NCI-H2107 treated with DMSO at 0.1 percent for 48 hours (cell line): ENCODE measurements at regions not wholly inside any gene's neighbourhood (a gene's known extent, or its start where the extent isn't known, plus 50 kb on each side); places are given as distances from the start of the nearest gene placed in this dataset.
"Not testable (repeated sequence)": the region's sequence is repeated elsewhere in the genome, so short reads cannot be mapped to it uniquely, and the experiment has no call there.

Experiments
- DNase-seq: peaks from one replicate; lab custom pipeline; 2025; ENCODE audit not compliant: unreplicated experiment; lab: John Stamatoyannopoulos, UW

DNA sequence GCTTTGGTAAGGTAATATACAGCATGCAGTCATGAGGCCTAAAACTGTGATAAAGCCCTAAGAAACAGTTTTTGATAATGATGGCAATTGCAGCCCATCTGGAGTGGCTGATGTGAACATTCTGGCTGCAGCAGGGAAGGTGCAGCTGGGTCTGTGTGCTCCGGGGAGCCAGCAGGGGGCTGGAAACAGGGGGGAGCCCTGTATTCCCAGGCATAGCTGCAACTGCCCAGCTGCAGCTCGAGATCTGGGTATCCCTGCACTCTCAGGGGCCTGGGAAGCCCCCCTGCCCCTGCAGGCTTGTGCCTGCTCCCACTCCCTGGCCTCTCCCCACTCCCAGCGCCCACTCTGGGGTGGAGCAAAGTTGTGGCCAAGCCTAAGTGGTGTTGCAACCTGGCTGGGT lies 95.6 kb downstream of the RRAGB start:
- no peak for DNase-seq

- no peak for DNase-seq
Observed at GRCh38 chrX:55815546-55815945, 98.0 kb downstream of the RRAGB start.

DNA sequence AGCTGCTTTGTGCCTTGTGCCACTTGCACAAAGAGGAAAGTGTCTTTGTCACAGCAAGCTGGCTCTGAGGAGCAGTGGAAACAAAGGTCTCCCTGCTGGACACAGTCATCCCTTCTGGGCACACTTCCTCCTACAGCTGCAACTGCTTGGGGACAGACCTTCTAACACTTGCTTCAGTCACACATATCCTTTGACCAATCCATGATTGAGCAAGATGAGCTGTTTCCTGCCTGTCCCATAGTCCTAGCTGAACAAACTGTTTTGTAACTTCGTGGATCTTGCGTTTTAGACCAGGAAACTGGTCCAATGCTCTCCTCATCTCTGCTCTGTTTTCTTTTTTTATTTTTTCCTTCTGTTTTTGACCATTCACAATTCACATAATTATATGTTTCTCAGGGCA lies 98.5 kb downstream of the RRAGB start:
- no peak for DNase-seq

DNA sequence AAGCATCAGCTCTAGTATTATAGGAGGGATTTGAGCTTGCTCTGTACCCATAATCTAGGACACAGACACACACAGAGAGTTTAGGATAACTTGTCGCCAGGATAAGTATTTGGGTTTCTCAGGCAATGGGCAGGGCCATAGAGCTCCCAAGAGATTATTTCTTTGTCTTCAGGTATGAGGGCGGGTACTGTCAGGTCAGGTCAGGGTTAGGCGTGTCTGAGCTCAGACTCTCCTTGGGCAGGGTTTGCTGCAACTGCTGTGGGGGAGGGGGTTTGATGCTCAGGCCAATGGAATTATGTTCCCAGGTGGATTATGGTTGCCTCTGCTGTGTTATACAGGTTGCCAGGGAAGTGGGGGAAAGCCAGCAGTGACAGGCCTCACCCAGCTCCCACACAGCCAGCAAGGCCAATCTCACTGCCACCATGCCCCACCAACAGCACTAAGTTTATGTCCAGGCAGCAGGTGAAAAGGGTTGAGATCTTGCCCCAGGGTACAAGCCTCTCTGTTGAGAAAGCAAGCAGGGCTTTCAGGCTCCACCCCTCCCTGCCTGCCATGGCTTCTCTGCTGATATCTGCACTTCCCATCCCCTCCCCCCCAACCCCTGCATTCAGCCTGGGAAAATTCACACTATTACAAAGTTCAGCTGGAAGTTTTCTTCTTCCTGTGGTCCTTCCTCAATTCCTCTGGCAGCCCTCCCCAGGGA lies 101.3 kb downstream of the RRAGB start:
- DNase-seq, result no peak

GRCh38 chrX:55839485-55839884 lies 121.9 kb downstream of the RRAGB start:
- no peak for DNase-seq

DNA sequence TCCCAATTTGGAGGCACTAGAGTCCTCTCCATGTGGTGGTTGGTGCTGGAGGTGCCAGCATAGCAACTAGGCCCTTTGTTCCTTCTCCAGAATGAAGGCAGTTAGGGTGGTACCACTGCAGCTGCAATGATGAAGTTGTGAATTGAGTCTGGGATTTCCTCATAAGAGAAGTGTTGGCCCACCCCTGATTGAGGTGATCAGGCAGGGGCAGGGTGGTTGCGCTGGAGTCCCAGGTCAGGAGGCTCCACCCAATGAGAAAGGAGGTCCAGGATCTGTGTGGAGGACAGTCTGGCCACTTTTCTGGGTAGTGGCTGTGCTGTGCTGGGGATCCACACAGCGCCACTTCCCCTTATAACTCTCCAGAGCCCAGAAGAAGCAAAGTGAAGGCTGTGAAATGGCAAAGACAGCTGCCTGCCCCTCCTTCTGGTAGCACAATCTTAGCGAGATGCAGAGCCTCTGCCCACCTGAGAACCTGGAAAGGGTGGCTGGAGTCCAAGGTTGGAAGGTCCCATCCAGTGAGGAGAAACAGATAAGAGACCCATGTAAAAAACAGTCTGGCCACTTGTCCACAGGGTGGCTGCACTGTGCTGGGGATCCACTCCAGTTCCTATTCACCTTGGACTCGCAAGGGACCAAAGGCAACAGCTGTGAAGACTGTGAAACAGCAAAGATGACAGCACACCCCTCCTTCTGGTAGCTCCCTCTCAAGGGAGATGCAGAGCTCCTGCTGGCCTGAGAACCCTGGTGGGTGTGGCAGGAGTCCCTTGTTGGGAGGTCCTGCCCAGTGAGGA lies 124.6 kb downstream of the RRAGB start:
- DNase-seq, result no peak

DNA sequence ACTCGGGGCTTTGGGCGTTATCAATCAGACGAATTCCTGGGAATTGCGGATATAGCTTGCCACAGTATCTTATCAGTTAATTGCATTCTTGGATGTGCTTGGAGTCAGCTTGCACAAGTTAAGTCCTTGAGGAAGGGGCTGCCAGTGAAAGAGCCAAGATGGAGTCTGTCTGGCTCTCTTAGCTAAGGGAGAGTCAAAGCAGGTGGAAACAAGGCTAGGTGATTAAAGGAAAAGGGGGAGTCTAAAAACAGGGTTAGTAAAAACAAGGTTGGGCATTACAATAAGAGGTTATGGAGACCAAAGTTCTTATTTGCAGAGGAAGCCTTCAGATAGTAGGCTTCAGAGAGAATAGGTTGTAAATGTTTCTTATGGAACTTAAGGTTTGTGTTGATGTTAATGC lies 149.2 kb downstream of the RRAGB start:
- DNase-seq, result not testable (repeated sequence)

GRCh38 chrX:55867181-55867651 lies 149.7 kb downstream of the RRAGB start:
- DNase-seq, result no peak

DNA sequence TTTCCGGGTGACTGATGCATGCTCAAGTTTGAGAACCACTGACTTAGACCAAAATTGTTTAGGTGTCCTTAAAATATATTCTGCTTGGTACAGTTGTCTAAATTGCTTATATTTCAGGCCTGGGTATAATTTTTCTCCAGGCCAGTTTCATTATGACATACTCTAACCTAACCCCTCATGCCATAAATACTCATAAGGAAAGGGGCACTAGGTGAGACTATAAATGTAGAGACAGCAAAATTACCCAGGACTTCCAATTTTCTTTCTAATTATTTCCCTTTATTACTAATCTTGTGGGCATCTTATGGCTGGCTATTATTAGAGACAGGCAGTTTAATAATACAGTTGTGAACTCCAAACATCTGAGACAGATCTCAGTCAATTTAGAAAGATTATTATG lies 150.2 kb downstream of the RRAGB start:
- DNase-seq, result no peak

DNA sequence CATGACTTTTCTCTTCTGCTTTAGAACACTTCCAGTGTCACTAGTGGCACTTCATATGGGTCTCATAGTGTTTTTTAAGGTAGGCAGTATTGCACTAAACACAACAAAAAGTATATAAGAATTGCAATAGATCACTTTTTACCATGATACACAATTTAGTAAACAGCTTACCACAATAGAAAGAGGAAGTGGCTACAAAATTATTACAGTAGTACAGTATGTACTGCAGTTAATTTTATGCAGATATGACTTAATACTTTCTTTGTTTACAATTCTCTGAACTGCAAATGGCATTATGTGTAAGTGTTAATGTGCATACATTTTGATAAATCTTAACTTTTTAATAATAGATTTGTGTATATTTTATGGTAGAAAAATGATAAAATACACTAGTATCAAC lies 157.3 kb downstream of the RRAGB start:
- DNase-seq, result no peak

DNA sequence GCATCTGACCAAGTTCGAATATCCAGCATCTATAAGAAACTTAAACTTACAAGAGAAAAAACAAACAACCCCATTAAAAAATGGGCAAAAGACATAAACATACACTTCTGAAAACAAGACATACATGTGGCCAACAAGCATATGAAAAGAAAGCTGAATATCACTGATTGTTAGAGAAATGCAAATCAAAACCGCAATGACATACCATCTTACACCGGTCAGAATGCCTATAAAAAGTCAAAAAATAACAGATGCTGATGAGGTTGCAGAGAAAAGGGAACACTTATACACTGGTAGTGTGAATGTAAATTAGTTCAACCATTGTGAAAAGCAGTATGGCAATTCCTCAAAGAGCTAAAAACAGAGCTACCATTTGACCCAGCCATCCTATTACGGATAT lies 166.0 kb downstream of the RRAGB start:
- not testable (repeated sequence) for DNase-seq

GRCh38 chrX:55907968-55908607 lies 190.5 kb downstream of the RRAGB start:
- DNase-seq, result no peak

GRCh38 chrX:55908661-55909212 lies 191.2 kb downstream of the RRAGB start:
- DNase-seq, result no peak

DNA sequence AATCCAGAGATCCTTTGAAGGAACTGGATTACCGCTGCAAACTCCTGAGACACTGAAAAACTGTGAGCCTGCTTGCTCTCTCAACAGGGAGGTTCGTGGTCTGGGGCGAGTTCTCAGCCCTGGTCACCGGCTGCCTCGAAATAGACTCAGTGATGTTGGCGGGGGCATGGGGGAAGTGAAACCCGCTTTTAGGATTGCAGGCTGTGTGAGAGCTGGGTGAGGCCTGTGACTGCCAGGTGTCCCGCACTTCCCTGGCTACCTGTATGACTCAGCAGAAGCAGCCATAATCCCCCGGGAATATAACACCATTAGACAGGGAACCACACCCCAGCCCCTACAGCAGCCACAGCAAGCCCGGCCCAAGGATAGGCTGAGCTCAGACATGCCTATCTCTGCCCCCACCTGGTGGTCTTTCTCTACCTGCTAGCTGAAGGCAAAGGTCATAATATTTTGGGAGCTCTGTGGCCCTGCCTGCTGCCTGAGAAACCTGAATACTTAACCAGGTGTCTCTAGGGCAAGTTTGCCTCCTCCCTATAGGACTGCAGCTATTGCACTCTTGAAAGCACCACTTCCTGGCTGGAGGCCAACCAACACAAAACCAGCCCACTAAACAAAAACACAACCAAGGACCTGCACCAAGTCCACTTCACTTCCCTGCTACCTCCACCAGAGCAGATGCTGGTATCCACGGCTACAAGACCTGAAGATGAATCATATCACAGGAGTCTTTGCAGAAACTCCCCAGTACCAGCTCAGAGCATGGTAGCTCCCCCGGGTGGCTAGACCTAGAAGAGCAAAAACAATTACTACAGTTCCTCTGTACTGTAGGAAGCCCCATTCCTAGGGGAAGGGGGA lies 202.0 kb downstream of the RRAGB start:
- peak; percentile 48 for DNase-seq

DNA sequence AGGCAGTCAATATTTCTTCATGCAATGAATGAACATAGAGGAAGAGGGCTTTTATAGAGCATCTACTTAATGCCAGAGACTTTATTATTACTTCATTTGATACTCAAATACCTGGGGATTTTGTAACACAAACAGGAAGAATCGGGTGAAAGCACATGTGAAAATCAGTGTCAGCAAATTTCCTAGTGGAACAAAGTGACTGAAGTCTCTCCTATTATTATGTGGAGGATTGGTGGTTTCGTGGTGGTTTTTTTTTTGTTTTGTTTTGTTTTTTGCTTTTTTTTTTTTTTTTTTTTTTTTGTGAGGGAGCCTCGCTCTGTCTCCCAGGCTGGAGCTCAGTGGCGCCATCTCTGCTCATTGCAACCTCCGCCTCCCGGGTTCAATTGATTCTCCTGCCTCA lies 207.0 kb downstream of the RRAGB start:
- DNase-seq, result no peak

- DNase-seq, result not testable (repeated sequence)
Observed at GRCh38 chrX:55928529-55928928, 211.0 kb downstream of the RRAGB start.
